ENCODE measurements at regions not wholly inside any gene's neighbourhood (a gene's known extent, or its start where the extent isn't known, plus 50 kb on each side); places are given as distances from the start of the nearest gene placed in this dataset.
"Not testable (repeated sequence)": the region's sequence is repeated elsewhere in the genome, so short reads cannot be mapped to it uniquely, and the experiment has no call there.

GRCh38 chr3:34152656-34153055, 354.2 kb downstream of the PDCD6IP start:
- H3K4me3 ChIP-seq (ENCODE audit: low read depth, low read length), result no peak overlapping the region
- no peak for DNase-seq (ENCODE audit: low read depth)
- no peak for TF ChIP-seq CTCF (conservative IDR thresholded peaks at IDR 0.05; ENCODE audit: low read depth, low read length)

- no peak overlapping the region for H3K4me3 ChIP-seq (ENCODE audit: low read depth, low read length)
- no peak for TF ChIP-seq CTCF (conservative IDR thresholded peaks at IDR 0.05; ENCODE audit: low read depth, low read length)
- DNase-seq (ENCODE audit: low read depth), result peak; percentile 17
Measured at GRCh38 chr3:34155108-34155507, 356.7 kb downstream of the PDCD6IP start.

GRCh38 chr3:34155666-34156065, 357.2 kb downstream of the PDCD6IP start:
- H3K4me3 ChIP-seq (ENCODE audit: low read depth, low read length), result no peak overlapping the region
- no peak for TF ChIP-seq CTCF (conservative IDR thresholded peaks at IDR 0.05; ENCODE audit: low read depth, low read length)
- no peak for DNase-seq (ENCODE audit: low read depth)

GRCh38 chr3:34157491-34157890, 359.1 kb downstream of the PDCD6IP start:
- H3K4me3 ChIP-seq (ENCODE audit: low read depth, low read length), result no peak overlapping the region
- no peak for TF ChIP-seq CTCF (conservative IDR thresholded peaks at IDR 0.05; ENCODE audit: low read depth, low read length)
- DNase-seq (ENCODE audit: low read depth), result no peak

GRCh38 chr3:34159613-34160420, 361.4 kb downstream of the PDCD6IP start:
- no peak overlapping the region for H3K4me3 ChIP-seq (ENCODE audit: low read depth, low read length)
- TF ChIP-seq CTCF (conservative IDR thresholded peaks at IDR 0.05; ENCODE audit: low read depth, low read length), result no peak
- no peak for DNase-seq (ENCODE audit: low read depth)

- not testable (repeated sequence) for H3K4me3 ChIP-seq (ENCODE audit: low read depth, low read length); DNase-seq (ENCODE audit: low read depth)
Measured at GRCh38 chr3:34169636-34170035, 371.2 kb downstream of the PDCD6IP start.

GRCh38 chr3:34174740-34175139, 376.3 kb downstream of the PDCD6IP start:
- H3K4me3 ChIP-seq (ENCODE audit: low read depth, low read length), result no peak overlapping the region
- no peak for TF ChIP-seq CTCF (conservative IDR thresholded peaks at IDR 0.05; ENCODE audit: low read depth, low read length)
- DNase-seq (ENCODE audit: low read depth), result peak; percentile 47

All from choroid plexus epithelial cell (primary cell).